ENCODE measurements at regions not wholly inside any gene's neighbourhood (a gene's known extent, or its start where the extent isn't known, plus 50 kb on each side); places are given as distances from the start of the nearest gene placed in this dataset.
A peak's percentile ranks its signal among the peaks of the same experiment; 100 is the strongest.
"Not testable (repeated sequence)": the region's sequence is repeated elsewhere in the genome, so short reads cannot be mapped to it uniquely, and the experiment has no call there.

DNA sequence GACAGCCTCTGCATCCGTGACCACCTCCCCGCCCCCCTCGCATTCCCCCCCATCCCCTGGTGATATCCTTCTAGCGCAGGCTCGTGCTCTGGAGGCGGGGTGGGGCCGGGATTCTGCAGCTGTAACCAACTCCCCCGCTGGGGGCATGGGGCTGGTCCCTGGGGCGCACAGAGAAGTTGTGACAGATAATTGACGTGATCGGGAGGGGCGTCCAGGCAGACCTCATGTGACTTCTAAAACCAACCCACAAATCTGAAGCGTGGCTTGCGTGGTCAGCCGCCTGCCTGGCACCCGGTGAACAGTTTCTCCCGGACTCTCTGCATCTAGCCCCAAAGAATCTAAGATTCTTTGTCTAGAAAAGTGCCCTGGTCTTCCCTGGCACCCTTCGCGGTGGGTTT lies 100.6 kb upstream of the IGF1R start:
- ATAC-seq (peak; percentile 39), DNase-seq (no peak)
- Histone ChIP-seq H3K27ac (peak overlapping the region; percentile 55), H3K36me3 (no peaks in the 10 kb centered on the region), H3K4me1 (peaks cover 11% of the 10 kb centered on the region), H3K9me3 (no peaks in the 10 kb centered on the region), H3K27me3 (peaks cover 8% of the 10 kb centered on the region), H3K4me3 (peak overlapping the region; percentile 52)
- intact Hi-C loops (cut with DNase I) = no loop called here
- TF ChIP-seq, protein P1, sequence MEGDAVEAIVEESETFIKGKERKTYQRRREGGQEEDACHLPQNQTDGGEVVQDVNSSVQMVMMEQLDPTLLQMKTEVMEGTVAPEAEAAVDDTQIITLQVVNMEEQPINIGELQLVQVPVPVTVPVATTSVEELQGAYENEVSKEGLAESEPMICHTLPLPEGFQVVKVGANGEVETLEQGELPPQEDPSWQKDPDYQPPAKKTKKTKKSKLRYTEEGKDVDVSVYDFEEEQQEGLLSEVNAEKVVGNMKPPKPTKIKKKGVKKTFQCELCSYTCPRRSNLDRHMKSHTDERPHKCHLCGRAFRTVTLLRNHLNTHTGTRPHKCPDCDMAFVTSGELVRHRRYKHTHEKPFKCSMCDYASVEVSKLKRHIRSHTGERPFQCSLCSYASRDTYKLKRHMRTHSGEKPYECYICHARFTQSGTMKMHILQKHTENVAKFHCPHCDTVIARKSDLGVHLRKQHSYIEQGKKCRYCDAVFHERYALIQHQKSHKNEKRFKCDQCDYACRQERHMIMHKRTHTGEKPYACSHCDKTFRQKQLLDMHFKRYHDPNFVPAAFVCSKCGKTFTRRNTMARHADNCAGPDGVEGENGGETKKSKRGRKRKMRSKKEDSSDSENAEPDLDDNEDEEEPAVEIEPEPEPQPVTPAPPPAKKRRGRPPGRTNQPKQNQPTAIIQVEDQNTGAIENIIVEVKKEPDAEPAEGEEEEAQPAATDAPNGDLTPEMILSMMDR (IDR thresholded peaks at IDR 0.05) = no peak

DNA sequence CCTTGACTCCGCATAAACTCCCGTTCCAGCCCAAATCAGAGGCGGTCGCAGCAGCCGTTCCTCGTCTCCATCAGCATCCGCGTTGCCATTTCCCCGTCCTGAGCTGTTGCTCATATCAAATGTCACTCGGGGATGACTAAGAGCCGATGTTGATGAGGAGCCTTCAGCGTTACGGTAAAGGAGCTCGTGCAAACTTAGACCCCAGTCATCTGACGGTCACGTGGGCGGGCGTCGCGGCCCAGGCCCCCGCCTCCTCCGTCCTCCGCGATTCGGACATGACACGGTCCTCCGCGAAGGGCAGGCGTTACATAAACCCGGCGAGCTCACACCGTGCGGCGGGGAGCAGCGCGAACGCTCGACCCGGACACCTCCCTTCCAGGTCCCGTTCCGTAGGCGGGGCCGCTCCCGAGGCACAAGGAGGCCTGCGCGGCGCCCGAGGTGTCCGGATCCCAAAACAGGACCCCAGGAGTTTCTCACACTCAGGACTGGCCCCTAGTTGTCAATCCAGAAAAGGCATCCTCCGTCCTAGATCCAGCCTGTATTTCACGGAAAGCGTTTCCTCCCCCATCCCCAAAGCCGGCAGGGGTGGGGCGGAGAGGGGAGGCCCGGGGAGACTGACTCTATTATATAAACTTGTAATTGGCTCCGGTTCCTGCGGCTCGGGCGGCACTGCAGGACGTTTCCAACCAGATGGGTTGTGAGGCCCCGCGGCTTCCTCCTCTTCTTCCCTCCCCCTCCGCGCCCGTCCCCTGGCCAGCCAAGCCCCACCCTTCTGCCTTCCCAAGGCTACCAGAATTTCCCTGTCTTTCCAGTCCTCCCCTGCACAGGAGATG lies 100.0 kb upstream of the IGF1R start:
- Histone ChIP-seq H3K9me3 (no peaks in the 10 kb centered on the region), H3K27me3 (peaks cover 8% of the 10 kb centered on the region), H3K36me3 (no peaks in the 10 kb centered on the region), H3K4me3 (peak overlapping the region; percentile 52), H3K4me1 (peaks cover 11% of the 10 kb centered on the region), H3K27ac (peak overlapping the region; percentile 73)
- TF ChIP-seq, protein P1 (IDR thresholded peaks at IDR 0.05) = no peak
- ATAC-seq (peak; percentile 86), DNase-seq (peak; percentile 84)
- intact Hi-C loops (cut with DNase I) = no loop called here

DNA sequence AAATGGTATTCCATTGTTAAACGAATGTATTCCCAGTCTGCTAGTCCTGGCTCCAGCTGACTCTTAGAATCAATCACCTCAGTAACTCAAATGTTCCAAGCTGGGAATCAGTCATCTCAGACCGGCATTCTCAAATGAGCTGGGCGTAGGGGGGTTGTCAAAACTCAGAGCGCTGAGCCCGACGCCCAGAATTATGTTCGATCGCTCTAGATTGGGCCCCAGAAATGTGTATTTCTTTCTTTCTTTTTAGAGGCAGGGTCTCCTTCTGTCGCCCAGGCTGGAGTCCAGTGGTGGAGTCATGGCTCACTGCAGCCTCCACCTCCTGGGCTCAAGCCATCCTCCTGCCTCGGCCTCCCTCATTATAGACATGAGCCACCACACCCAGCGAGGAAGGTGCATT lies 99.3 kb upstream of the IGF1R start:
- Histone ChIP-seq H3K27ac (no peak overlapping the region), H3K27me3 (peaks cover 8% of the 10 kb centered on the region), H3K9me3 (no peaks in the 10 kb centered on the region), H3K4me1 (peaks cover 11% of the 10 kb centered on the region), H3K36me3 (no peaks in the 10 kb centered on the region), H3K4me3 (peak overlapping the region; percentile 52)
- TF ChIP-seq, protein P1 (IDR thresholded peaks at IDR 0.05) = no peak
- no peak for ATAC-seq
- DNase-seq = no peak
- intact Hi-C loops (cut with DNase I) = no loop called here

DNA sequence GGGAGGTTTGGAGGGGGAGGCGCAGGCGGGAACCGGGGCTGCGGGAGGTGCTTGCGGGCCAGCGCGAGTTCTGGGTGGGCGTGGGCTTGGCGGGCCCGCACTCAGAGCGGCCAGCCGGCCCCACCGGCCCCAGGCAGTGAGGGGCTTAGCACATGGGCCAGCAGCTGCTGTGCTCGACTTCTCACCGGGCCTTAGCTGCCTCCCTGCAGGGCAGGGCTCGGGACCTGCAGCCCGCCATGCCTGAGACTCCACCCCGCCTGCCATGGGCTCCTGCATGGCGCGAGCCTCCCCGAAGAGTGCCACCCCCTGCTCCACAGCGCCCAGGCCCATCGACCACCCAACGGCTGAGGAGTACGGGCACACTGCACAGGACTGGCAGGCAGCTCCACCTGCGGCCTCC lies 98.6 kb upstream of the IGF1R start:
- TF ChIP-seq, protein P1 (IDR thresholded peaks at IDR 0.05) = no peak
- H3K27me3 ChIP-seq = peaks cover 8% of the 10 kb centered on the region

DNA sequence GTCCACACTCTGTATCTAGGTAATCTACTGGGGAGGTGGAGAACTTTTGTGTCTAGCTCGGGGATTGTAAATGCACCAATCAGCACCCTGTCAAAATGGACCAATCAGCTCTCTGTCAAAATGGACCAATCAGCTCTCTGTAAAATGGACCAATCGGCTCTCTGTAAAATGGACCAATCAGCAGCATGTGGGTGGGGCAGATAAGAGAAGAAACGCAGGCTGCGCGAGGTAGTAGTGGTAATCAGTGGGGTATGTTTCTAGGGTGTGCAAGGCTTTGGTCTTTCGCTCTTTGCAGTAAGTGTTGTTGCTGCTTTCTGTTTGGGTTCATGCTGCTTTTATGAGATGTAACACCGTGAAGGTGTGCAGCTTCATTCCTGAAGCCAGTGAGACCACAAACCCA lies 98.0 kb upstream of the IGF1R start:
- H3K4me3 ChIP-seq; ATAC-seq; H3K27ac ChIP-seq; H3K27me3 ChIP-seq; intact Hi-C loops (cut with DNase I); DNase-seq; H3K36me3 ChIP-seq; H3K9me3 ChIP-seq: not testable (repeated sequence)
- peaks cover 11% of the 10 kb centered on the region for H3K4me1 ChIP-seq

More for the DNA sequence above, 98.6 kb upstream of the IGF1R start:
- peaks cover 11% of the 10 kb centered on the region for H3K4me1 ChIP-seq
- H3K4me3 ChIP-seq = no peak overlapping the region
- H3K27ac ChIP-seq = no peak overlapping the region
- no peaks in the 10 kb centered on the region for H3K36me3 ChIP-seq
- intact Hi-C loops (cut with DNase I) = no loop called here
- no peak for ATAC-seq
- no peak for DNase-seq
- no peaks in the 10 kb centered on the region for H3K9me3 ChIP-seq

DNA sequence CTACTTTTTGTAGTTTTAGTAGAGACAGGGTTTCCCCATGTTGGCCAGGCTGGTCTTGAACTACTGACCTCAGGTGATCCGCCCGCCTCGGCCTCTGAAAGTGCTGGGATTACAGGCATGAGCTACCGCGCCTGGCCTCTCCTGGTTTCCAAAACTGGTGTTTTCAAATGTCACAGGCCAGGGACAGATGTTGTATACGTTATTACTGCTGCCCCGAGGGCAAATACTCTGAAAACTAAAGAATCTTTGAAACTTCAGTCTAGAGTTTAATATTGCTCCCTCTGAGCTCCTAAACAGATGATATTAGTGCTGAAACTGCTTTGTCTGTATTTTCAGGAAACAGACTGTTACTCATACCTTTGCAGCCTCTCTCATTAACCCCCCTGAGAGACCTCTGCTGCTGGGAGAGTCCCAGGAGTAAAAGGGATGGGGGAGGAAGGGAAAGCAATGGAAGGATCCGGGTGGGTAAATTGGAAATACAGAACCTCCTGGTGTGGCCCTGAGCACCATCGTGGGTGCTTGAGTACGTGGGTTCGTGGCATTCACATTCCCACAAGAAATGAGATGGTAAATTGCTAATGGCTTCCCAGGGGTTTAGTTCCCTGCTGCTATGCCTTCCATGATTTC lies 96.3 kb upstream of the IGF1R start:
- peaks cover 8% of the 10 kb centered on the region for H3K27me3 ChIP-seq
- peaks cover 11% of the 10 kb centered on the region for H3K4me1 ChIP-seq
- no peak overlapping the region for H3K4me3 ChIP-seq
- no peak for DNase-seq
- H3K27ac ChIP-seq = no peak overlapping the region
- H3K36me3 ChIP-seq = no peaks in the 10 kb centered on the region
- TF ChIP-seq, protein P1 (IDR thresholded peaks at IDR 0.05) = no peak
- no peak for ATAC-seq
- intact Hi-C loops (cut with DNase I) = no loop called here
- no peaks in the 10 kb centered on the region for H3K9me3 ChIP-seq
